ENCODE measurements at regions not wholly inside any gene's neighbourhood (a gene's known extent, or its start where the extent isn't known, plus 50 kb on each side); places are given as distances from the start of the nearest gene placed in this dataset.

DNA sequence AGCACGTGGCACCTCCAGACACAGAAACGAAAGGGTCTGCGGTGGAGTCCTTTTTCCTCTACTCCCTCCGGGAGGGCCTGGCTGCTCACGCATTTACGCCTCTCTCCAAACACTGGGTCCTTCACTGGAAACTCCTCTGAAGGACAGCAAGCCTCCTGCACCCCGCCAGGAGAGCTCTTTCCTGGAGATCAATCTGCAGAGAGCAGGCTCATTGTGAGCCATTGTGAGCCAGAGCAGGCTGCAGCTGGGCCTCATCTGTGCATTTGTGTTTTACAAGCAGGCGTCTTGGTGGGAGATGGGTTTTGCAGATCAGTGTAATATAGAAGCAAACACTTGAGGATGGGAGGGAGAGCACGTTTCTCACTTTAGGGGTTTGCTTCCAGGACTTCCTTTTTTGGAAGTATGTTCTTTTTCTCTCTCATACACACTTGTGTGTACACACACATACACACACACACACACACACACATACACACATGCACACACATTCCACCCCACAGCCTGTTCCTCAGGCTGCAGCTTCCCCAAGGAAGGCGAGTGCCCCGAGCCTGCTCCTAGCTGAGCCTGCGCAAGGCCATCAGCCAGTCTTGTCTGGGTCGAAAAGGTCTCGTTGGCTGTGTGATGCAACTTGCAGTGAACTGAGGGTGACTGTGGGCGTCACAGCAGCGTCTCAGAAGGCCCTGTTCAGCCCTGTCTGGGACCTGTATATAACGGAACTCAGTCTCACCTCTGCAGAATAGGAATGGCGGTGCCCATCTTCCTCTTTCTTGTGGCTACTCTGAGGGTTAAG is 163.5 kb downstream of the GLI2 start:
- Histone ChIP-seq H3F3A (ENCODE audit: insufficient read depth, low read length, poor library complexity, severe bottlenecking) (no peaks in the 10 kb centered on the region), H3K79me2 (replicated peaks; ENCODE audit: insufficient read depth, low read length) (peaks cover 8% of the 10 kb centered on the region), H3K27me3 (ENCODE audit: insufficient read depth, low read depth, low read length) (no peaks in the 10 kb centered on the region), H3K4me2 (ENCODE audit: low read length) (no peak overlapping the region), H4K20me1 (ENCODE audit: insufficient read depth) (no peaks in the 10 kb centered on the region), H3K9me3 (ENCODE audit: low read length) (no peaks in the 10 kb centered on the region), H3K36me3 (ENCODE audit: insufficient read depth, low read length) (no peaks in the 10 kb centered on the region), H3K27ac (ENCODE audit: low read length) (no peak overlapping the region), H3K9ac (ENCODE audit: low read length) (peak overlapping the region; percentile 38), H2AFZ (ENCODE audit: low read depth, low read length) (no peak overlapping the region), H3K9me2 (ENCODE audit: insufficient read depth, low read length) (no peaks in the 10 kb centered on the region), H3K4me3 (ENCODE audit: low read length) (no peak overlapping the region)
- TF ChIP-seq SMC3 (conservative IDR thresholded peaks at IDR 0.05; ENCODE audit: poor library complexity) (no peak), RAD21 (conservative IDR thresholded peaks at IDR 0.05) (no peak), POLR2AphosphoS5 (IDR thresholded peaks at IDR 0.05) (no peak), TAF1 (IDR thresholded peaks at IDR 0.05; ENCODE audit: low read depth) (no peak), EP300 (conservative IDR thresholded peaks at IDR 0.05; ENCODE audit: poor library complexity, severe bottlenecking) (no peak)
- TF ChIP-seq, protein P1, sequence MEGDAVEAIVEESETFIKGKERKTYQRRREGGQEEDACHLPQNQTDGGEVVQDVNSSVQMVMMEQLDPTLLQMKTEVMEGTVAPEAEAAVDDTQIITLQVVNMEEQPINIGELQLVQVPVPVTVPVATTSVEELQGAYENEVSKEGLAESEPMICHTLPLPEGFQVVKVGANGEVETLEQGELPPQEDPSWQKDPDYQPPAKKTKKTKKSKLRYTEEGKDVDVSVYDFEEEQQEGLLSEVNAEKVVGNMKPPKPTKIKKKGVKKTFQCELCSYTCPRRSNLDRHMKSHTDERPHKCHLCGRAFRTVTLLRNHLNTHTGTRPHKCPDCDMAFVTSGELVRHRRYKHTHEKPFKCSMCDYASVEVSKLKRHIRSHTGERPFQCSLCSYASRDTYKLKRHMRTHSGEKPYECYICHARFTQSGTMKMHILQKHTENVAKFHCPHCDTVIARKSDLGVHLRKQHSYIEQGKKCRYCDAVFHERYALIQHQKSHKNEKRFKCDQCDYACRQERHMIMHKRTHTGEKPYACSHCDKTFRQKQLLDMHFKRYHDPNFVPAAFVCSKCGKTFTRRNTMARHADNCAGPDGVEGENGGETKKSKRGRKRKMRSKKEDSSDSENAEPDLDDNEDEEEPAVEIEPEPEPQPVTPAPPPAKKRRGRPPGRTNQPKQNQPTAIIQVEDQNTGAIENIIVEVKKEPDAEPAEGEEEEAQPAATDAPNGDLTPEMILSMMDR (IDR thresholded peaks at IDR 0.05; ENCODE audit: poor library complexity, severe bottlenecking), result no peak
- TF ChIP-seq, protein P2, sequence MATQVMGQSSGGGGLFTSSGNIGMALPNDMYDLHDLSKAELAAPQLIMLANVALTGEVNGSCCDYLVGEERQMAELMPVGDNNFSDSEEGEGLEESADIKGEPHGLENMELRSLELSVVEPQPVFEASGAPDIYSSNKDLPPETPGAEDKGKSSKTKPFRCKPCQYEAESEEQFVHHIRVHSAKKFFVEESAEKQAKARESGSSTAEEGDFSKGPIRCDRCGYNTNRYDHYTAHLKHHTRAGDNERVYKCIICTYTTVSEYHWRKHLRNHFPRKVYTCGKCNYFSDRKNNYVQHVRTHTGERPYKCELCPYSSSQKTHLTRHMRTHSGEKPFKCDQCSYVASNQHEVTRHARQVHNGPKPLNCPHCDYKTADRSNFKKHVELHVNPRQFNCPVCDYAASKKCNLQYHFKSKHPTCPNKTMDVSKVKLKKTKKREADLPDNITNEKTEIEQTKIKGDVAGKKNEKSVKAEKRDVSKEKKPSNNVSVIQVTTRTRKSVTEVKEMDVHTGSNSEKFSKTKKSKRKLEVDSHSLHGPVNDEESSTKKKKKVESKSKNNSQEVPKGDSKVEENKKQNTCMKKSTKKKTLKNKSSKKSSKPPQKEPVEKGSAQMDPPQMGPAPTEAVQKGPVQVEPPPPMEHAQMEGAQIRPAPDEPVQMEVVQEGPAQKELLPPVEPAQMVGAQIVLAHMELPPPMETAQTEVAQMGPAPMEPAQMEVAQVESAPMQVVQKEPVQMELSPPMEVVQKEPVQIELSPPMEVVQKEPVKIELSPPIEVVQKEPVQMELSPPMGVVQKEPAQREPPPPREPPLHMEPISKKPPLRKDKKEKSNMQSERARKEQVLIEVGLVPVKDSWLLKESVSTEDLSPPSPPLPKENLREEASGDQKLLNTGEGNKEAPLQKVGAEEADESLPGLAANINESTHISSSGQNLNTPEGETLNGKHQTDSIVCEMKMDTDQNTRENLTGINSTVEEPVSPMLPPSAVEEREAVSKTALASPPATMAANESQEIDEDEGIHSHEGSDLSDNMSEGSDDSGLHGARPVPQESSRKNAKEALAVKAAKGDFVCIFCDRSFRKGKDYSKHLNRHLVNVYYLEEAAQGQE (IDR thresholded peaks at IDR 0.05; ENCODE audit: borderline replicate concordance), result no peak

DNA sequence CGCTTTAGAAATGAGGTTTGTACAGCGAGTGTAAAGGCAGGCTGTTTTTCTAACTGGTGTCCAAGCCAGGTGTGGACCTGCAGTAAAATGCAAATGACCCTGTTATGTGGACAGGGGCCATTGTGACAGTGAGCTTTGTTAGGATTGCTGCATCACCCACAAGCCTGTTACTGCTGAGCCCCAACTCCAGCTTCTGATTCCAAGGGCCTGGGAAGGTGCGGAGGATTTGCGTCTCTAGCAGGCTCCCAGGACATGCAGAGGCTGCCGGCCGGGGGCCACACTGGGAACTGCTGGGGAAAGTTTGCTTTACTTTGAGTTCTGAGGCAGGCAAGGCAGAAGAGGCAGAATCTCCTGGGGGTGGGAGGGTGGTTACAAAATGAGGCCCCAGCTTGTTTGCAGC is 164.1 kb downstream of the GLI2 start:
- no peak overlapping the region for H3K4me3 ChIP-seq (ENCODE audit: low read length)
- H4K20me1 ChIP-seq (ENCODE audit: insufficient read depth), result no peaks in the 10 kb centered on the region
- TF ChIP-seq RAD21 (conservative IDR thresholded peaks at IDR 0.05) (no peak), SMC3 (conservative IDR thresholded peaks at IDR 0.05; ENCODE audit: poor library complexity) (no peak), MXI1 (conservative IDR thresholded peaks at IDR 0.05; ENCODE audit: poor library complexity, severe bottlenecking) (no peak), EP300 (conservative IDR thresholded peaks at IDR 0.05; ENCODE audit: poor library complexity, severe bottlenecking) (no peak), TAF1 (IDR thresholded peaks at IDR 0.05; ENCODE audit: low read depth) (no peak), POLR2AphosphoS5 (IDR thresholded peaks at IDR 0.05) (no peak), EZH2 (IDR thresholded peaks at IDR 0.05; ENCODE audit: borderline replicate concordance, insufficient read depth, low read length, poor library complexity, severe bottlenecking) (no peak)
- TF ChIP-seq, protein P2 (IDR thresholded peaks at IDR 0.05; ENCODE audit: borderline replicate concordance), result no peak
- TF ChIP-seq, protein P1 (IDR thresholded peaks at IDR 0.05; ENCODE audit: poor library complexity, severe bottlenecking), result no peak
- H3K9me2 ChIP-seq (ENCODE audit: insufficient read depth, low read length), result no peaks in the 10 kb centered on the region
- H3K27me3 ChIP-seq (ENCODE audit: insufficient read depth, low read depth, low read length), result no peaks in the 10 kb centered on the region
- no peak overlapping the region for H3K27ac ChIP-seq (ENCODE audit: low read length)
- H3K36me3 ChIP-seq (ENCODE audit: insufficient read depth, low read length), result no peaks in the 10 kb centered on the region
- H2AFZ ChIP-seq (ENCODE audit: low read depth, low read length), result no peak overlapping the region
- H3F3A ChIP-seq (ENCODE audit: insufficient read depth, low read length, poor library complexity, severe bottlenecking), result no peaks in the 10 kb centered on the region
- H3K79me2 ChIP-seq (replicated peaks; ENCODE audit: insufficient read depth, low read length), result peaks cover 8% of the 10 kb centered on the region
- H3K9ac ChIP-seq (ENCODE audit: low read length), result no peak overlapping the region
- no peak overlapping the region for H3K4me2 ChIP-seq (ENCODE audit: low read length)
- no peaks in the 10 kb centered on the region for H3K9me3 ChIP-seq (ENCODE audit: low read length)

Measured in neural cell (in vitro differentiated cells).